ENCODE measurements at regions not wholly inside any gene's neighbourhood (a gene's known extent, or its start where the extent isn't known, plus 50 kb on each side); places are given as distances from the start of the nearest gene placed in this dataset.

DNA sequence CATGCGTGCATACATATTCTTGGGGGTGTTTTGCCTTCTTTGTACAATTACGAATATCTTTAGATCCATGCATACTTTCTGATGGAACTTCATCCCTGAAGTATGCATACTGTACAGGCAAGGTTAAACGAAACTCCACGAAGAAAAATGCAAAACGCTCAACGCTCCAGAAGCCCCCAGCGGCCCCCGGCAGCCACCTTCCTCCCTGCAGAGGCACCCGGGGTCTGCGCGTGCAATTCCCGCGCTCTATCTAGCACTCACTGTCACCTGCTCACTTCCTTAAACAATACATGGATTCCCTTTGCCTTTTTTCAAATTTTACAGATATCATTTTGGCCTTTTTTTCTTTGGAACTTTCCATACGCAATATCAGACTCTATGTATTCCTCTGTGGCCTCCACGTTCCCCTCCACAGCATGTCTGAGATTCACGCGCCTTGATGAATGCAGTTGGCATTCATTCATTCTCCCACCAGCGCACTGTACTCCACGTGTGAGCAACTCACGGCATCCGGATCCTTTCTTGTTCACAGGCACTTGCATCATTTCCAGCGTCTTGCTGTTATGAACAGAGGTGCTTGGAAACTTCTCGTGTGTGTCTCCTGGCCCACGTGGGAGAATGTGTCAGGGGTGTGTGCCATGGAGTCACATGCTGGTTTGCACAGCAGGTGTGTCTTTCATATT is 214.3 kb downstream of the CTTN start:
- TF ChIP-seq CTCF (IDR thresholded peaks at IDR 0.05) = no peak
- TF ChIP-seq ZFX (IDR thresholded peaks at IDR 0.05; ENCODE audit: borderline replicate concordance) = no peak
